ENCODE measurements at regions not wholly inside any gene's neighbourhood (a gene's known extent, or its start where the extent isn't known, plus 50 kb on each side); places are given as distances from the start of the nearest gene placed in this dataset.

- in situ Hi-C loops (cut with MboI; ENCODE audit: low sequenced_read_pairs): no loop called here
These were observed 228.2 kb upstream of the ZPLD1 start for GRCh38 chr3:102206511-102207031.

GRCh38 chr3:102207151-102207571 is 227.7 kb upstream of the ZPLD1 start:
- in situ Hi-C loops (cut with MboI; ENCODE audit: low sequenced_read_pairs): no loop called here

- in situ Hi-C loops (cut with MboI; ENCODE audit: low sequenced_read_pairs): no loop called here
These were observed 219.6 kb upstream of the ZPLD1 start for GRCh38 chr3:102215166-102215565.

- in situ Hi-C loops (cut with MboI; ENCODE audit: low sequenced_read_pairs): no loop called here
These were observed 211.7 kb upstream of the ZPLD1 start for GRCh38 chr3:102223132-102223531.

- in situ Hi-C loops (cut with MboI; ENCODE audit: low sequenced_read_pairs): no loop called here
These were observed 210.6 kb upstream of the ZPLD1 start for GRCh38 chr3:102224171-102224570.

- in situ Hi-C loops (cut with MboI; ENCODE audit: low sequenced_read_pairs): loop anchor here (25.0 kb wide), 1 partner anchor 312 kb away; no protein-coding TSS in a partner anchor
These were observed 209.8 kb upstream of the ZPLD1 start for GRCh38 chr3:102225005-102225404.

GRCh38 chr3:102225407-102226132 is 209.2 kb upstream of the ZPLD1 start:
- in situ Hi-C loops (cut with MboI; ENCODE audit: low sequenced_read_pairs): loop anchor here (25.0 kb wide), 1 partner anchor 312 kb away; no protein-coding TSS in a partner anchor

- in situ Hi-C loops (cut with MboI; ENCODE audit: low sequenced_read_pairs): loop anchor here (25.0 kb wide), 1 partner anchor 311 kb away; no protein-coding TSS in a partner anchor
These were observed 208.4 kb upstream of the ZPLD1 start for GRCh38 chr3:102226463-102226862.

- in situ Hi-C loops (cut with MboI; ENCODE audit: low sequenced_read_pairs): loop anchor here (25.0 kb wide), 1 partner anchor 308 kb away; no protein-coding TSS in a partner anchor
These were observed 205.7 kb upstream of the ZPLD1 start for GRCh38 chr3:102229062-102229655.

- in situ Hi-C loops (cut with MboI; ENCODE audit: low sequenced_read_pairs): loop anchor here (25.0 kb wide), 1 partner anchor 307 kb away; no protein-coding TSS in a partner anchor
These were observed 204.8 kb upstream of the ZPLD1 start for GRCh38 chr3:102230057-102230456.

- in situ Hi-C loops (cut with MboI; ENCODE audit: low sequenced_read_pairs): loop anchor here (25.0 kb wide), 1 partner anchor 303 kb away; no protein-coding TSS in a partner anchor
These were observed 200.9 kb upstream of the ZPLD1 start for GRCh38 chr3:102233881-102234280.

- in situ Hi-C loops (cut with MboI; ENCODE audit: low sequenced_read_pairs): loop anchor here (25.0 kb wide), 1 partner anchor 302 kb away; no protein-coding TSS in a partner anchor
These were observed 199.1 kb upstream of the ZPLD1 start for GRCh38 chr3:102235679-102236078.

- in situ Hi-C loops (cut with MboI; ENCODE audit: low sequenced_read_pairs): loop anchor here (25.0 kb wide), 1 partner anchor 300 kb away; no protein-coding TSS in a partner anchor
These were observed 197.6 kb upstream of the ZPLD1 start for GRCh38 chr3:102237181-102237580.

- in situ Hi-C loops (cut with MboI; ENCODE audit: low sequenced_read_pairs): loop anchor here (25.0 kb wide), 1 partner anchor 299 kb away; no protein-coding TSS in a partner anchor
These were observed 197.0 kb upstream of the ZPLD1 start for GRCh38 chr3:102237838-102238237.

GRCh38 chr3:102238362-102238761 is 196.5 kb upstream of the ZPLD1 start:
- in situ Hi-C loops (cut with MboI; ENCODE audit: low sequenced_read_pairs): loop anchor here (25.0 kb wide), 1 partner anchor 299 kb away; no protein-coding TSS in a partner anchor

- in situ Hi-C loops (cut with MboI; ENCODE audit: low sequenced_read_pairs): loop anchor here (25.0 kb wide), 1 partner anchor 297 kb away; no protein-coding TSS in a partner anchor
These were observed 194.1 kb upstream of the ZPLD1 start for GRCh38 chr3:102240720-102241119.

- in situ Hi-C loops (cut with MboI; ENCODE audit: low sequenced_read_pairs): loop anchor here (25.0 kb wide), 1 partner anchor 288 kb away; no protein-coding TSS in a partner anchor
These were observed 185.7 kb upstream of the ZPLD1 start for GRCh38 chr3:102248981-102249705.

- in situ Hi-C loops (cut with MboI; ENCODE audit: low sequenced_read_pairs): no loop called here
These were observed 179.1 kb upstream of the ZPLD1 start for GRCh38 chr3:102255736-102256135.

- in situ Hi-C loops (cut with MboI; ENCODE audit: low sequenced_read_pairs): no loop called here
These were observed 176.1 kb upstream of the ZPLD1 start for GRCh38 chr3:102258666-102259227.

GRCh38 chr3:102259663-102260062 is 175.2 kb upstream of the ZPLD1 start:
- in situ Hi-C loops (cut with MboI; ENCODE audit: low sequenced_read_pairs): no loop called here
